K562 (cell line): ENCODE measurements at regions not wholly inside any gene's neighbourhood (a gene's known extent, or its start where the extent isn't known, plus 50 kb on each side); places are given as distances from the start of the nearest gene placed in this dataset.

Experiments used
- ATAC-seq: fragments of 200-7000 bp; cut with Tn5 transposase; 3 replicates; pipeline ENCODE4 v1.9.1; 2020; ENCODE audit warnings: moderate library complexity
- BruUV-seq: library from RNA; stranded (reverse); fragments of 400-500 nt; replicated peaks from 2 replicates; lab custom pipeline; 2021; lab: Mats Ljungman, UMichigan
- CTCF ChIA-PET: fragments of 300-600 bp; formaldehyde crosslinking; extraction: SDS; loops from one replicate; lab custom pipeline; 2021; ENCODE audit warnings: low intra/inter-chr PET ratio; lab: Yijun Ruan, JAX
- POLR2A ChIA-PET: fragments of 300-600, 350-650 bp; sonication (Branson Sonifier 250); formaldehyde crosslinking; extraction: SDS; loops from one replicate; lab custom pipeline; 2021; ENCODE audit warnings: antibody characterized with exemption, inconsistent platforms; lab: Yijun Ruan, JAX
- DNase-seq, 4 experiments: peaks; one replicate each; pipeline versions ENCODE4 v3.0.0 to v3.0.0-alpha.2; 2011 to 2018; ENCODE audit warnings: low spot score in 3 of 4, mixed read lengths in 3 of 4; ENCODE audit errors: extremely low read depth in 1 of 4
- FAIRE-seq: peaks from 2 replicates; lab custom pipeline; 2011; peaks lifted over from hg19 to GRCh38; lab: Jason Lieb, UNC
- H2AFZ ChIP-seq: 2 replicates; pipeline ENCODE4 v1.6.0; 2011; ENCODE audit warnings: low read depth, low read length, control low read depth, inconsistent platforms
- H3K27ac ChIP-seq: fragments of 200-600 bp; 3 replicates; pipeline ENCODE4 v1.8.0; 2011; ENCODE audit warnings: low read depth, mild to moderate bottlenecking, control low read depth, inconsistent platforms, low read length, moderate library complexity, mixed read lengths; ENCODE audit errors: extremely low read depth
- H3K27me3 ChIP-seq, 2 experiments: fragments of 300-600 bp in 1 of 2; 2 replicates in 1 of 2; 3 replicates in 1 of 2; pipeline versions ENCODE4 v1.6.0 to v1.8.0; 2011; ENCODE audit warnings: inconsistent platforms in 2 of 2, low read length in 2 of 2, mild to moderate bottlenecking in 1 of 2, mixed read lengths in 1 of 2, moderate library complexity in 1 of 2; ENCODE audit not compliant: control insufficient read depth in 2 of 2, insufficient read depth in 2 of 2
- H3K36me3 ChIP-seq: fragments of 300-600 bp; 3 replicates; pipeline ENCODE4 v1.8.0; 2011; ENCODE audit warnings: mild to moderate bottlenecking, low read length, inconsistent platforms; ENCODE audit not compliant: control insufficient read depth, insufficient read depth
- H3K4me1 ChIP-seq, 2 experiments: fragments of 200-600 bp in 1 of 2; replicated peaks in 1 of 2; 2 replicates in 1 of 2; 3 replicates in 1 of 2; pipeline versions ENCODE4 v1.5.1 to v1.8.0; 2011; ENCODE audit warnings: inconsistent platforms in 2 of 2, low read length in 2 of 2, mild to moderate bottlenecking in 1 of 2, mixed read lengths in 1 of 2, moderate library complexity in 1 of 2; ENCODE audit not compliant: control insufficient read depth in 2 of 2, insufficient read depth in 2 of 2
- H3K4me2 ChIP-seq: 2 replicates; pipeline ENCODE4 v1.6.1; 2011; ENCODE audit warnings: low read length, control low read depth, inconsistent platforms, mixed read lengths; ENCODE audit not compliant: insufficient read depth
- H3K4me3 ChIP-seq: fragments of 200-600 bp; sonication (generic), shearing (Covaris generic); 2 replicates; pipeline ENCODE4 v1.5.1; 2016; ENCODE audit warnings: control low read depth, inconsistent platforms
- H3K79me2 ChIP-seq: fragments of 200-600 bp; 3 replicates; pipeline ENCODE4 v1.8.0; 2011; ENCODE audit warnings: low read length, inconsistent platforms; ENCODE audit not compliant: control insufficient read depth, insufficient read depth
- H3K9ac ChIP-seq, 2 experiments: 2 replicates each; pipeline versions ENCODE4 v1.6.0 to v1.6.1; 2011; ENCODE audit warnings: low read depth in 2 of 2, low read length in 2 of 2, control low read depth in 1 of 2, inconsistent platforms in 1 of 2, mild to moderate bottlenecking in 1 of 2, mixed read lengths in 1 of 2; ENCODE audit not compliant: insufficient read depth in 1 of 2
- H3K9me1 ChIP-seq: one replicate; pipeline ENCODE4 v1.6.0; 2011; ENCODE audit warnings: inconsistent platforms, mild to moderate bottlenecking, low read length, moderate library complexity; ENCODE audit not compliant: control insufficient read depth, insufficient read depth
- H3K9me3 ChIP-seq: replicated peaks from 2 replicates; pipeline ENCODE4 v1.5.1; 2011; ENCODE audit warnings: low read depth, low read length, inconsistent platforms; ENCODE audit not compliant: control insufficient read depth, insufficient read depth
- H4K20me1 ChIP-seq: replicated peaks from 2 replicates; pipeline ENCODE4 v1.6.1; 2011; ENCODE audit warnings: low read length, inconsistent platforms, mixed read lengths; ENCODE audit not compliant: control insufficient read depth, insufficient read depth
- ARNT ChIP-seq, 2 experiments: fragments of 450-650 bp; IDR thresholded peaks; 2 replicates each; pipeline ENCODE4 v1.6.1; 2016; ENCODE audit warnings: mild to moderate bottlenecking in 1 of 2
- BACH1 ChIP-seq: fragments of 200-800 bp; sonication (Bioruptor generic); IDR thresholded peaks from 2 replicates; pipeline ENCODE4 v1.6.1; 2016; ENCODE audit warnings: missing genetic modification characterization, missing compliant biosample characterization
- EGR1 ChIP-seq: fragments of 450-650 bp; conservative IDR thresholded peaks from 2 replicates; pipeline ENCODE4 v1.6.1; 2017; ENCODE audit warnings: mild to moderate bottlenecking
- IRF1 ChIP-seq: sonication (generic); formaldehyde crosslinking; IDR thresholded peaks from 2 replicates; pipeline ENCODE4 v1.8.0; 2022; ENCODE audit warnings: missing genetic modification reagents, mild to moderate bottlenecking, borderline replicate concordance
- KHSRP ChIP-seq: fragments of 450-650 bp; IDR thresholded peaks from 2 replicates; pipeline ENCODE4 v1.6.1; 2017
- NFRKB ChIP-seq: fragments of 450-650 bp; IDR thresholded peaks from 2 replicates; pipeline ENCODE4 v1.6.1; 2016; ENCODE audit warnings: low read depth
- NRF1 ChIP-seq, 2 experiments: fragments of 450-650 bp; IDR thresholded peaks in 1 of 2; conservative IDR thresholded peaks in 1 of 2; 2 replicates each; pipeline ENCODE4 v1.6.1; 2014; ENCODE audit warnings: mild to moderate bottlenecking in 2 of 2
- OTX1 ChIP-seq: fragments of 450-650 bp; formaldehyde crosslinking; IDR thresholded peaks from 2 replicates; pipeline ENCODE4 v1.4.0; 2022; ENCODE audit warnings: mild to moderate bottlenecking
- SOX6 ChIP-seq: fragments of 450-650 bp; IDR thresholded peaks from 2 replicates; pipeline ENCODE4 v1.6.1; 2014; ENCODE audit warnings: mild to moderate bottlenecking
- TCF7 ChIP-seq: sonication (generic); IDR thresholded peaks from 2 replicates; pipeline ENCODE4 v1.6.1; 2016; ENCODE audit warnings: antibody characterized with exemption, borderline replicate concordance
- TGIF2 ChIP-seq: sonication (generic); formaldehyde crosslinking; IDR thresholded peaks from 2 replicates; pipeline ENCODE4 v1.8.1; 2022; ENCODE audit warnings: mild to moderate bottlenecking, missing genetic modification reagents, moderate library complexity
- ZNF140 ChIP-seq: fragments of 250-450 bp; sonication (Bioruptor Pico); IDR thresholded peaks from 2 replicates; pipeline ENCODE4 v1.8.0; 2021; ENCODE audit warnings: moderate library complexity, mild to moderate bottlenecking, inconsistent platforms
- ZNF778 ChIP-seq: fragments of 450-650 bp; formaldehyde crosslinking; IDR thresholded peaks from 2 replicates; pipeline ENCODE4 v1.4.0; 2020; ENCODE audit warnings: mild to moderate bottlenecking, moderate library complexity
- WGBS: fragments of 100-300 bp; shearing (Covaris generic); methylation state at CpG from one replicate; pipeline ENCODE4 v1.1.6; 2016; ENCODE audit warnings: low coverage, mixed read lengths; ENCODE audit not compliant: insufficient coverage; ENCODE audit errors: missing lambda C conversion rate; 5-methylcytosine and 5-hydroxymethylcytosine counted together
- in situ Hi-C: fragments of 300-500 bp; cut with MboI; formaldehyde crosslinking; loops from 4 replicates; pipeline ENCODE4 v1.15.0; 2018; ENCODE audit warnings: inconsistent platforms, mixed read lengths
- intact Hi-C: fragments of 100-400 bp; cut with micrococcal nuclease; formaldehyde crosslinking; loops from 2 replicates; pipeline ENCODE4 v1.14.2; 2022

- no peaks in the 10 kb centered on the region for H3K9me3 ChIP-seq
- H2AFZ ChIP-seq: no peak overlapping the region
- H3K36me3 ChIP-seq: no peaks in the 10 kb centered on the region
- FAIRE-seq: no peak
- no peaks in the 10 kb centered on the region for H3K27me3 ChIP-seq
- ChIA-PET CTCF (no interaction called here), POLR2A (no interaction called here)
- H4K20me1 ChIP-seq: no peaks in the 10 kb centered on the region
- DNase-seq: no peak
- ATAC-seq: no peak
- TF ChIP-seq NFRKB: no peak
- no peak for TF ChIP-seq ZNF778
- no peak overlapping the region for H3K4me2 ChIP-seq
- BruUV-seq: no TSS peak
- no peaks in the 10 kb centered on the region for H3K9me1 ChIP-seq
- in situ Hi-C loops (no loop called here), intact Hi-C loops (no loop called here)
- no peak overlapping the region for H3K9ac ChIP-seq
- WGBS: 8% methylated on average over 1 of the region's 1 CpG
- no peak overlapping the region for H3K27ac ChIP-seq
- H3K4me3 ChIP-seq: no peak overlapping the region
- H3K79me2 ChIP-seq: no peaks in the 10 kb centered on the region
- H3K4me1 ChIP-seq: no peaks in the 10 kb centered on the region
Observed at GRCh38 chr4:66872661-66873060, 672.6 kb downstream of the CENPC start.

- H4K20me1 ChIP-seq: no peaks in the 10 kb centered on the region
- no peak for TF ChIP-seq KHSRP
- TF ChIP-seq BACH1: no peak
- TF ChIP-seq TGIF2: no peak
- TF ChIP-seq TCF7: no peak
- no peak for TF ChIP-seq IRF1 (CRISPR knock-in tag)
- TF ChIP-seq EGR1: no peak
- TF ChIP-seq NRF1 (conservative IDR thresholded peaks at IDR 0.05 in 1 of 2, IDR thresholded peaks at IDR 0.05 in 1 of 2): no peak
- TF ChIP-seq SOX6: no peak
- TF ChIP-seq OTX1: no peak
- no peak for TF ChIP-seq ZNF140 (CRISPR knock-in tag)
- TF ChIP-seq ARNT (IDR thresholded peaks at IDR 0.05): no peak
- TF ChIP-seq, all 486 proteins: peak for 0
- Histone ChIP-seq H3K27me3 (no peaks in the 10 kb centered on the region), H3K79me2 (no peaks in the 10 kb centered on the region), H3K36me3 (no peaks in the 10 kb centered on the region), H2AFZ (no peak overlapping the region), H3K4me3 (no peak overlapping the region), H3K9me3 (no peaks in the 10 kb centered on the region), H3K9ac (no peak overlapping the region), H3K4me2 (no peak overlapping the region), H3K9me1 (no peaks in the 10 kb centered on the region), H3K27ac (no peak overlapping the region), H3K4me1 (no peaks in the 10 kb centered on the region)
- ATAC-seq (no peak), DNase-seq (no peak), FAIRE-seq (no peak)
- ChIA-PET CTCF (no interaction called here), POLR2A (no interaction called here)
- BruUV-seq: no TSS peak
- in situ Hi-C loops (no loop called here), intact Hi-C loops (no loop called here)
Observed at GRCh38 chr4:66863481-66863880, 681.8 kb downstream of the CENPC start.
